ENCODE measurements at regions not wholly inside any gene's neighbourhood (a gene's known extent, or its start where the extent isn't known, plus 50 kb on each side); places are given as distances from the start of the nearest gene placed in this dataset.

GRCh38 chr5:88459971-88460370 lies 191.3 kb upstream of the TMEM161B start:
- Histone ChIP-seq H3K4me3 (ENCODE audit: low read length) (no peak overlapping the region), H3K27me3 (ENCODE audit: insufficient read depth, low read length, poor library complexity, severe bottlenecking) (peaks cover 4% of the 10 kb centered on the region), H3K27ac (ENCODE audit: low read depth, low read length) (no peak overlapping the region), H3K9me3 (ENCODE audit: low read length) (no peaks in the 10 kb centered on the region), H3K36me3 (ENCODE audit: insufficient read depth, low read length) (no peaks in the 10 kb centered on the region), H3K4me1 (ENCODE audit: insufficient read depth, low read length) (no peaks in the 10 kb centered on the region)
- Mint-ChIP-seq H3K4me3 (no peak overlapping the region), H3K27me3 (peaks cover 1 to 4% of the 10 kb centered on the region in 2 donors), H3K9me3 (no peaks in the 10 kb centered on the region), H3K27ac (no peak overlapping the region), H3K4me1 (no peaks in the 10 kb centered on the region), H3K36me3 (no peaks in the 10 kb centered on the region)
- no peak for DNase-seq
- ChIA-PET POLR2A (no interaction called here), CTCF (no interaction called here)

DNA sequence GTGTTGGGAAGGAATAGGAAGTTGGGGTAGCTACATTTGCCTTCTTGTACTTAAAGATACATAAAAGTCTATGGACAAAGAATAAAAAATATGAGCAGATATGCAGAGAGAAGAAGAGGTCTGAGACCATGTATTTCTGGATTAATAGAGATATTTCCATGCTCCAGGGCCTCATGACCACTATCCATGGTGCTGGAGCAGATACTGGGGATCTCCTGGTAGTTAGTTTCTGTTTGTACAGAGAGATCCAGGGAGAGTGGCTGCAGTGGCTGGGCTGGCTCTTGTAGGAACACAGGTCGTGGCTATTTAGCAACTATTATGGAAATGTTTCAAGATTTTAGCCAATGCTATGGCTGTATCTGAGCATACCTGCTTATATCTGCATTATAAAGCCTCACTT lies 184.2 kb upstream of the TMEM161B start:
- Histone ChIP-seq H3K9me3 (ENCODE audit: low read length) (no peaks in the 10 kb centered on the region), H3K4me1 (ENCODE audit: insufficient read depth, low read length) (no peaks in the 10 kb centered on the region), H3K36me3 (ENCODE audit: insufficient read depth, low read length) (no peaks in the 10 kb centered on the region), H3K27ac (ENCODE audit: low read depth, low read length) (no peak overlapping the region), H3K4me3 (ENCODE audit: low read length) (no peak overlapping the region), H3K27me3 (ENCODE audit: insufficient read depth, low read length, poor library complexity, severe bottlenecking) (no peaks in the 10 kb centered on the region)
- CTCF ChIA-PET: no interaction called here
- no peaks in the 10 kb centered on the region for H3K36me3 Mint-ChIP-seq
- POLR2A ChIA-PET: no interaction called here
- H3K9me3 Mint-ChIP-seq: no peaks in the 10 kb centered on the region
- H3K27ac Mint-ChIP-seq: peak overlapping the region in 1 of 8 donors; percentile 32
- no peak overlapping the region for H3K4me3 Mint-ChIP-seq
- peaks cover 2 to 13% of the 10 kb centered on the region in 2 donors for H3K27me3 Mint-ChIP-seq
- DNase-seq: no peak
- no peaks in the 10 kb centered on the region for H3K4me1 Mint-ChIP-seq

DNA sequence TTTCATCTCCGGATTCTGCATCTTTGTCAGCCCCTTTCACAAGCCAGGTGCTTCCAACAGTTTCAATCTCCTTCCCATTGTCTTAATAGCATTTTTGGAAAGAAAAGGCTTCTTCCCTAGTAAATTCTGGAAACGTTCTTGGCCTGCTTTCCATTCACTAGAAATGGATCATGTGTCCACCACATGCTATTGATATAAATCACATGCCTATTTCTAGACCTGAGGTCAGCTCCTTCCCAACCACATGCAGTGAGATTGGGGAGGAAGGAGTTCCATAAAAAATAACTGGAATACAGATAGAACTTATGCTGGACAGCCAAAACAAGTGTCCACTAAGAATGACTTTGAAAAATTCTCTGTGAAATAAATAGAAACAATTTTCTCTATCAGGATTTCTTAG lies 181.6 kb upstream of the TMEM161B start:
- Mint-ChIP-seq H3K36me3 (no peaks in the 10 kb centered on the region), H3K27ac (no peak overlapping the region), H3K4me1 (no peaks in the 10 kb centered on the region), H3K4me3 (no peak overlapping the region), H3K9me3 (no peaks in the 10 kb centered on the region), H3K27me3 (peaks cover 1 to 9% of the 10 kb centered on the region in 2 donors)
- Histone ChIP-seq H3K4me1 (ENCODE audit: insufficient read depth, low read length) (no peaks in the 10 kb centered on the region), H3K27ac (ENCODE audit: low read depth, low read length) (no peak overlapping the region), H3K36me3 (ENCODE audit: insufficient read depth, low read length) (no peaks in the 10 kb centered on the region), H3K4me3 (ENCODE audit: low read length) (no peak overlapping the region), H3K9me3 (ENCODE audit: low read length) (no peaks in the 10 kb centered on the region), H3K27me3 (ENCODE audit: insufficient read depth, low read length, poor library complexity, severe bottlenecking) (no peaks in the 10 kb centered on the region)
- POLR2A ChIA-PET: no interaction called here
- DNase-seq: no peak
- CTCF ChIA-PET: no interaction called here

DNA sequence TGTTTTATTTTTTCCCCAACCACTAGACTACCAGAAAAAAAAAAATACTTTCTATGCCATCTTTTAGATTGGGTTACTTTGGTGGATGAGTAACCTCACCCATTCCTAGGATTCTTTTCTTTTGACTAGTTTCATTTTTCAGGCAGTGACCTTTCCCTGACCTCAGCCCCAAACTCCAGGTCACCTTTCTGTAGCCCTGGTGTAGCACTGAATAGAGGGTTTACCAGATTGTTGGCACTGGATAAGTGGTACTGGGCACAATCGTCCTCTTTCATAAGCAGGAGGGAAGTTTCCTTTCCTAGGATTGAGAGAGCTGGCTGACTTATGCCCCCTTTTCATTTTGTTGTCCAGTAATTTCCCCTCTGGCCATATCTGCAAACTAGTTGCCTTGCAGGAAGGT lies 169.4 kb upstream of the TMEM161B start:
- DNase-seq: no peak
- Histone ChIP-seq H3K4me3 (ENCODE audit: low read length) (no peak overlapping the region), H3K9me3 (ENCODE audit: low read length) (no peaks in the 10 kb centered on the region), H3K36me3 (ENCODE audit: insufficient read depth, low read length) (no peaks in the 10 kb centered on the region), H3K4me1 (ENCODE audit: insufficient read depth, low read length) (no peaks in the 10 kb centered on the region), H3K27ac (ENCODE audit: low read depth, low read length) (no peak overlapping the region), H3K27me3 (ENCODE audit: insufficient read depth, low read length, poor library complexity, severe bottlenecking) (no peaks in the 10 kb centered on the region)
- ChIA-PET CTCF (no interaction called here), POLR2A (no interaction called here)
- Mint-ChIP-seq H3K27ac (peak overlapping the region in 1 of 8 donors; percentile 50), H3K9me3 (no peaks in the 10 kb centered on the region), H3K36me3 (no peaks in the 10 kb centered on the region), H3K4me3 (no peak overlapping the region), H3K27me3 (peaks cover 0 to 6% of the 10 kb centered on the region in 2 donors), H3K4me1 (no peaks in the 10 kb centered on the region)

- H3K27me3 Mint-ChIP-seq: peaks cover 3 to 4% of the 10 kb centered on the region in 2 donors
- Histone ChIP-seq H3K4me1 (ENCODE audit: insufficient read depth, low read length) (no peaks in the 10 kb centered on the region), H3K36me3 (ENCODE audit: insufficient read depth, low read length) (no peaks in the 10 kb centered on the region), H3K9me3 (ENCODE audit: low read length) (no peaks in the 10 kb centered on the region), H3K4me3 (ENCODE audit: low read length) (no peak overlapping the region), H3K27ac (ENCODE audit: low read depth, low read length) (no peak overlapping the region), H3K27me3 (ENCODE audit: insufficient read depth, low read length, poor library complexity, severe bottlenecking) (no peaks in the 10 kb centered on the region)
- DNase-seq: no peak
- H3K4me1 Mint-ChIP-seq: no peaks in the 10 kb centered on the region
- ChIA-PET CTCF (no interaction called here), POLR2A (no interaction called here)
- no peak overlapping the region for H3K4me3 Mint-ChIP-seq
- no peaks in the 10 kb centered on the region for H3K36me3 Mint-ChIP-seq
- no peak overlapping the region for H3K27ac Mint-ChIP-seq
- H3K9me3 Mint-ChIP-seq: peaks cover 0 to 3% (median 0%) of the 10 kb centered on the region in 5 donors
These were observed 167.6 kb upstream of the TMEM161B start for GRCh38 chr5:88436290-88436689.

DNA sequence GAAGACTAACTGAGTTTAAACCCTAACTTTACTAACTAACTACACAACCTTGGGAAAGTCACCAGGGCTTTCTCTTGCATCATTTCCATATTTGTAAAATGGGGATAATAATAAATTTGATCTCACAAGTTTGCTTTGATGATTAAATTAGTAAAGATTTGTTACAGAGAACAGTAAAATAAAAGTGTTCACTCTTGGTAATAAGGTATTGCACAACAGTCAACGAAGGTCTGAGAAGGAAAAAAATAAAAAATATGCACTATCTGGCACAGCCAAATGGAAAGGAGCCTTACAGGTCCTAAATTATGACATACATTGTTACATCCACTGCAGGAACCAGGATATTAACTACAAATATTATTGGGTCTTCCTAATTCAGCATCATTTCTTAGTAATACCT lies 160.0 kb upstream of the TMEM161B start:
- H3K27me3 Mint-ChIP-seq: peaks cover 7 to 15% of the 10 kb centered on the region in 2 donors
- H3K36me3 ChIP-seq (ENCODE audit: insufficient read depth, low read length): no peaks in the 10 kb centered on the region
- H3K36me3 Mint-ChIP-seq: no peaks in the 10 kb centered on the region
- no peaks in the 10 kb centered on the region for H3K9me3 ChIP-seq (ENCODE audit: low read length)
- H3K4me1 Mint-ChIP-seq: no peaks in the 10 kb centered on the region
- CTCF ChIA-PET: no interaction called here
- no peak overlapping the region for H3K27ac Mint-ChIP-seq
- H3K4me3 Mint-ChIP-seq: no peak overlapping the region
- H3K27ac ChIP-seq (ENCODE audit: low read depth, low read length): no peak overlapping the region
- H3K4me3 ChIP-seq (ENCODE audit: low read length): no peak overlapping the region
- POLR2A ChIA-PET: no interaction called here
- H3K9me3 Mint-ChIP-seq: peaks cover 0 to 3% (median 2%) of the 10 kb centered on the region in 5 donors
- H3K27me3 ChIP-seq (ENCODE audit: insufficient read depth, low read length, poor library complexity, severe bottlenecking): no peaks in the 10 kb centered on the region
- DNase-seq: no peak
- no peaks in the 10 kb centered on the region for H3K4me1 ChIP-seq (ENCODE audit: insufficient read depth, low read length)

DNA sequence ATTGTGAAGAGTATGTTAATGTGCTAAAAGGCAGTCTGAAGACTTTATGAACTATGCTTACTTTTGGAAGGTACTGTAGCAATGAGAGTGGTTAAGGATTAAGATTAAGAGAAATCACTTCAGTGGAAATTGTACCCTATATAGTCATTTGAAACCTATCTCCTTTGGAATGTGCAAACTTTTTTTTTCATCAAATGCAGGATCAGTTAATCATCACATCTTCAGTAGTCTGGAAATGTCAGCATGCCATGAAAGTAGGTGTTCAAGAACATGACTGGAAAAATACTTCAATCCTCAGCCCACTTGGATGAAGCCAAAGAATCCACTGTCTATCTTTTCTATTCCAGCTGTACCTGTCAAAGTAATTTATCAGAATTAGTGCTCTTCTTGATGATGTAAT lies 157.8 kb upstream of the TMEM161B start:
- POLR2A ChIA-PET: no interaction called here
- H3K4me3 ChIP-seq (ENCODE audit: low read length): no peak overlapping the region
- Mint-ChIP-seq H3K27me3 (peaks cover 7 to 13% of the 10 kb centered on the region in 2 donors), H3K4me3 (no peak overlapping the region), H3K27ac (no peak overlapping the region), H3K36me3 (no peaks in the 10 kb centered on the region), H3K9me3 (peaks cover 0 to 2% (median under 1%) of the 10 kb centered on the region in 5 donors), H3K4me1 (no peaks in the 10 kb centered on the region)
- no peaks in the 10 kb centered on the region for H3K9me3 ChIP-seq (ENCODE audit: low read length)
- no peaks in the 10 kb centered on the region for H3K36me3 ChIP-seq (ENCODE audit: insufficient read depth, low read length)
- H3K27ac ChIP-seq (ENCODE audit: low read depth, low read length): no peak overlapping the region
- no peak for DNase-seq
- no peaks in the 10 kb centered on the region for H3K4me1 ChIP-seq (ENCODE audit: insufficient read depth, low read length)
- CTCF ChIA-PET: no interaction called here
- no peaks in the 10 kb centered on the region for H3K27me3 ChIP-seq (ENCODE audit: insufficient read depth, low read length, poor library complexity, severe bottlenecking)

- POLR2A ChIA-PET: no interaction called here
- DNase-seq: no peak
- H3K4me1 ChIP-seq (ENCODE audit: insufficient read depth, low read length): no peaks in the 10 kb centered on the region
- no peaks in the 10 kb centered on the region for H3K36me3 ChIP-seq (ENCODE audit: insufficient read depth, low read length)
- Mint-ChIP-seq H3K36me3 (no peaks in the 10 kb centered on the region), H3K4me3 (no peak overlapping the region), H3K9me3 (no peaks in the 10 kb centered on the region), H3K27me3 (peaks cover 6 to 7% of the 10 kb centered on the region in 2 donors), H3K27ac (no peak overlapping the region), H3K4me1 (no peaks in the 10 kb centered on the region)
- no peak overlapping the region for H3K4me3 ChIP-seq (ENCODE audit: low read length)
- H3K9me3 ChIP-seq (ENCODE audit: low read length): no peaks in the 10 kb centered on the region
- CTCF ChIA-PET: no interaction called here
- H3K27ac ChIP-seq (ENCODE audit: low read depth, low read length): no peak overlapping the region
- H3K27me3 ChIP-seq (ENCODE audit: insufficient read depth, low read length, poor library complexity, severe bottlenecking): no peaks in the 10 kb centered on the region
These were observed 156.5 kb upstream of the TMEM161B start for GRCh38 chr5:88425124-88425523.

- peaks cover 0 to 2% (median 0%) of the 10 kb centered on the region in 5 donors for H3K9me3 Mint-ChIP-seq
- H3K27me3 ChIP-seq (ENCODE audit: insufficient read depth, low read length, poor library complexity, severe bottlenecking): no peaks in the 10 kb centered on the region
- H3K27ac Mint-ChIP-seq: no peak overlapping the region
- ChIA-PET POLR2A (no interaction called here), CTCF (no interaction called here)
- DNase-seq: no peak
- H3K9me3 ChIP-seq (ENCODE audit: low read length): no peaks in the 10 kb centered on the region
- H3K27me3 Mint-ChIP-seq: peaks cover 0 to 3% of the 10 kb centered on the region in 2 donors
- no peaks in the 10 kb centered on the region for H3K4me1 Mint-ChIP-seq
- no peaks in the 10 kb centered on the region for H3K4me1 ChIP-seq (ENCODE audit: insufficient read depth, low read length)
- H3K4me3 Mint-ChIP-seq: no peak overlapping the region
- H3K36me3 Mint-ChIP-seq: peaks cover 0 to 2% (median 0%) of the 10 kb centered on the region in 3 donors
- no peak overlapping the region for H3K4me3 ChIP-seq (ENCODE audit: low read length)
- H3K27ac ChIP-seq (ENCODE audit: low read depth, low read length): no peak overlapping the region
- no peaks in the 10 kb centered on the region for H3K36me3 ChIP-seq (ENCODE audit: insufficient read depth, low read length)
These were observed 151.3 kb upstream of the TMEM161B start for GRCh38 chr5:88419931-88420330.

All from CD8-positive, alpha-beta memory T cell (primary cell).